Neural crest cell (in vitro differentiated cells): ENCODE measurements at regions not wholly inside any gene's neighbourhood (a gene's known extent, or its start where the extent isn't known, plus 50 kb on each side); places are given as distances from the start of the nearest gene placed in this dataset.

Experiments used
- DNase-seq: peaks from one replicate; pipeline ENCODE4 v3.0.0; 2021; ENCODE audit warnings: low read depth, mixed read lengths, low spot score
- H3K27ac Mint-ChIP-seq: one replicate; pipeline ENCODE4 v1.8.0; 2021; ENCODE audit warnings: mild to moderate bottlenecking, mixed read lengths; ENCODE audit not compliant: unreplicated experiment
- H3K27me3 Mint-ChIP-seq: 2 replicates; pipeline ENCODE4 v1.8.0; 2021; ENCODE audit warnings: low read depth, mild to moderate bottlenecking, mixed read lengths
- H3K36me3 Mint-ChIP-seq: 2 replicates; pipeline ENCODE4 v1.8.0; 2021; ENCODE audit warnings: low read depth, mild to moderate bottlenecking, mixed read lengths
- H3K4me1 Mint-ChIP-seq: 2 replicates; pipeline ENCODE4 v1.8.0; 2021; ENCODE audit warnings: mixed read lengths
- H3K4me3 Mint-ChIP-seq: one replicate; pipeline ENCODE4 v1.8.0; 2021; ENCODE audit warnings: mild to moderate bottlenecking, mixed read lengths
- H3K9me3 Mint-ChIP-seq: 2 replicates; pipeline ENCODE4 v1.8.0; 2021; ENCODE audit warnings: mixed read lengths
- CTCF ChIP-seq: fragments of 200-600 bp; sonication (generic); conservative IDR thresholded peaks from 2 replicates; pipeline ENCODE4 v1.5.0; 2021; ENCODE audit warnings: antibody characterized with exemption, mild to moderate bottlenecking

GRCh38 chr5:68798877-68799843 is 294.7 kb upstream of the SLC30A5 start:
- no peak for DNase-seq
- Mint-ChIP-seq H3K27me3 (no peaks in the 10 kb centered on the region), H3K36me3 (no peaks in the 10 kb centered on the region), H3K9me3 (no peaks in the 10 kb centered on the region), H3K4me1 (peaks cover 4% of the 10 kb centered on the region), H3K4me3 (no peak overlapping the region), H3K27ac (no peak overlapping the region)
- TF ChIP-seq CTCF, result no peak

GRCh38 chr5:68802430-68802829 is 291.4 kb upstream of the SLC30A5 start:
- Mint-ChIP-seq H3K4me1 (no peaks in the 10 kb centered on the region), H3K4me3 (no peak overlapping the region), H3K9me3 (peaks cover 4% of the 10 kb centered on the region), H3K36me3 (no peaks in the 10 kb centered on the region), H3K27me3 (no peaks in the 10 kb centered on the region), H3K27ac (no peak overlapping the region)
- no peak for TF ChIP-seq CTCF
- DNase-seq, result no peak

GRCh38 chr5:68803881-68804319 is 289.9 kb upstream of the SLC30A5 start:
- H3K4me1 Mint-ChIP-seq, result no peaks in the 10 kb centered on the region
- no peaks in the 10 kb centered on the region for H3K27me3 Mint-ChIP-seq
- TF ChIP-seq CTCF, result no peak
- peak overlapping the region; percentile 81 for H3K27ac Mint-ChIP-seq
- DNase-seq, result no peak
- peaks cover 6% of the 10 kb centered on the region for H3K9me3 Mint-ChIP-seq
- H3K4me3 Mint-ChIP-seq, result no peak overlapping the region
- no peaks in the 10 kb centered on the region for H3K36me3 Mint-ChIP-seq

- Mint-ChIP-seq H3K9me3 (peaks cover 9% of the 10 kb centered on the region), H3K27me3 (no peaks in the 10 kb centered on the region), H3K4me1 (no peaks in the 10 kb centered on the region), H3K36me3 (no peaks in the 10 kb centered on the region), H3K27ac (no peak overlapping the region), H3K4me3 (no peak overlapping the region)
- TF ChIP-seq CTCF, result no peak
- no peak for DNase-seq
These were observed 289.5 kb upstream of the SLC30A5 start for GRCh38 chr5:68804343-68804742.

GRCh38 chr5:68805444-68805843 is 288.4 kb upstream of the SLC30A5 start:
- DNase-seq, result no peak
- H3K27ac Mint-ChIP-seq, result no peak overlapping the region
- no peaks in the 10 kb centered on the region for H3K4me1 Mint-ChIP-seq
- peaks cover 11% of the 10 kb centered on the region for H3K9me3 Mint-ChIP-seq
- no peak overlapping the region for H3K4me3 Mint-ChIP-seq
- no peaks in the 10 kb centered on the region for H3K27me3 Mint-ChIP-seq
- no peak for TF ChIP-seq CTCF
- H3K36me3 Mint-ChIP-seq, result no peaks in the 10 kb centered on the region
